ENCODE measurements at regions not wholly inside any gene's neighbourhood (a gene's known extent, or its start where the extent isn't known, plus 50 kb on each side); places are given as distances from the start of the nearest gene placed in this dataset.

GRCh38 chr11:43582024-43582862 lies 98.3 kb upstream of the HSD17B12 start:
- Histone ChIP-seq H3K4me3 (ENCODE audit: low read depth, low read length) (peak overlapping the region; percentile 74), H3K27ac (ENCODE audit: low read depth, low read length) (no peak overlapping the region), H3K27me3 (ENCODE audit: insufficient read depth, low read length) (peaks cover 80% of the 10 kb centered on the region), H3K79me2 (ENCODE audit: control insufficient read depth, insufficient read depth, low read length, unreplicated experiment) (no peaks in the 10 kb centered on the region), H3K4me1 (ENCODE audit: control insufficient read depth, insufficient read depth, low read length, unreplicated experiment) (peaks cover 11% of the 10 kb centered on the region), H3K36me3 (ENCODE audit: insufficient read depth, low read length) (no peaks in the 10 kb centered on the region), H2AFZ (ENCODE audit: low read length, unreplicated experiment) (no peak overlapping the region)

DNA sequence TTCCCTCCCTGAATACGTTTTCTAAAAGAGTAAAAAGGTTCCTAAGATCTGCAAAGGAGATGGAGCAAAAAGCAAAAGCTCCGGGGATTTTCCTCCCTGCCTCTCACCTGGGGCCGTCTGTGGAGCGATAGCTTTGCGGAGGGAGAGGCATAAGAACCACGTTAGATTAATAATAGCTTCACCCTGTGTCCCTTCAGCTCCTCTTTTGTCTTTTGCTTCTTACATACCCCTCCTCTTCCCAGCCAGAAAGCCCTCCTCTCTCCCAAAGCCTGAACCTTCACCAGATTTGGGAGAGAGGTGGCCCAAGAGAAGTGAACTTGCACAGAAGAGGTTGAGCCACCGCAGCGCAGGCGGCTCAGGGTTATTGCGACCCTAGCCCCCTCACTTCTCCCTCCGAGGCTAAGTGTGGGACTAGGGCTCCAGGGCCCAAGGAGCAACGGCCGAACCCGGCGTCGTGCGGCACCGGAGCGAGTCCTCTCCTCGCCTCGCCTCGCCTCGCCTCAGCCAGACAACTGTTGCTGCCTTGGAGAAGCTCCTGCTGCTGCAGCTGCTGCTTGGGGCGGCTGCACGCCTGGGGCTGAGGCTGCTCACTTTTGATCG lies 97.6 kb upstream of the HSD17B12 start:
- Histone ChIP-seq H2AFZ (ENCODE audit: low read length, unreplicated experiment) (no peak overlapping the region), H3K27ac (ENCODE audit: low read depth, low read length) (no peak overlapping the region), H3K4me1 (ENCODE audit: control insufficient read depth, insufficient read depth, low read length, unreplicated experiment) (peaks cover 11% of the 10 kb centered on the region), H3K79me2 (ENCODE audit: control insufficient read depth, insufficient read depth, low read length, unreplicated experiment) (no peaks in the 10 kb centered on the region), H3K4me3 (ENCODE audit: low read depth, low read length) (no peak overlapping the region), H3K36me3 (ENCODE audit: insufficient read depth, low read length) (no peaks in the 10 kb centered on the region), H3K27me3 (ENCODE audit: insufficient read depth, low read length) (peaks cover 77% of the 10 kb centered on the region)

DNA sequence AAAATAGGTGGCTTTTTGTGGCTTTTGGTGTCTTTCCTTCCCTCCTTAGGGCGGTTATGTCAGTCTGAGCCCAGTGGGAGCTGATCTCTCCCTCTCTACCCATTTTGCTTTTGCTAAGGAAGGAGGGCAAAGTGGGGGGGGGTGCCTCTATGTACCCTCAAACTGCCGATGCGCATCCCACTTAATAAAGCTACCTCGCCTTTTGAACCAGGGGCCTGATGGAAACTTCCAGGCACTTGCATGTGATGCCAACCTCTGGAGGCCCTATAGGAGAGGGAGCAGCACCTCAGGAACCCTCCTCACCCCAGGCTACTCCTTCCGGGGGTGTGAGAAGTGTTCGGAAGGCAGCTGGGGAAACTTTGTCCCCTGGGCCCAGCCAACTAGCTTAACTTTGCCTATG lies 97.0 kb upstream of the HSD17B12 start:
- no peaks in the 10 kb centered on the region for H3K36me3 ChIP-seq (ENCODE audit: insufficient read depth, low read length)
- H2AFZ ChIP-seq (ENCODE audit: low read length, unreplicated experiment), result no peak overlapping the region
- H3K27ac ChIP-seq (ENCODE audit: low read depth, low read length), result no peak overlapping the region
- peaks cover 75% of the 10 kb centered on the region for H3K27me3 ChIP-seq (ENCODE audit: insufficient read depth, low read length)
- no peak overlapping the region for H3K4me3 ChIP-seq (ENCODE audit: low read depth, low read length)
- H3K4me1 ChIP-seq (ENCODE audit: control insufficient read depth, insufficient read depth, low read length, unreplicated experiment), result peaks cover 8% of the 10 kb centered on the region
- no peaks in the 10 kb centered on the region for H3K79me2 ChIP-seq (ENCODE audit: control insufficient read depth, insufficient read depth, low read length, unreplicated experiment)

DNA sequence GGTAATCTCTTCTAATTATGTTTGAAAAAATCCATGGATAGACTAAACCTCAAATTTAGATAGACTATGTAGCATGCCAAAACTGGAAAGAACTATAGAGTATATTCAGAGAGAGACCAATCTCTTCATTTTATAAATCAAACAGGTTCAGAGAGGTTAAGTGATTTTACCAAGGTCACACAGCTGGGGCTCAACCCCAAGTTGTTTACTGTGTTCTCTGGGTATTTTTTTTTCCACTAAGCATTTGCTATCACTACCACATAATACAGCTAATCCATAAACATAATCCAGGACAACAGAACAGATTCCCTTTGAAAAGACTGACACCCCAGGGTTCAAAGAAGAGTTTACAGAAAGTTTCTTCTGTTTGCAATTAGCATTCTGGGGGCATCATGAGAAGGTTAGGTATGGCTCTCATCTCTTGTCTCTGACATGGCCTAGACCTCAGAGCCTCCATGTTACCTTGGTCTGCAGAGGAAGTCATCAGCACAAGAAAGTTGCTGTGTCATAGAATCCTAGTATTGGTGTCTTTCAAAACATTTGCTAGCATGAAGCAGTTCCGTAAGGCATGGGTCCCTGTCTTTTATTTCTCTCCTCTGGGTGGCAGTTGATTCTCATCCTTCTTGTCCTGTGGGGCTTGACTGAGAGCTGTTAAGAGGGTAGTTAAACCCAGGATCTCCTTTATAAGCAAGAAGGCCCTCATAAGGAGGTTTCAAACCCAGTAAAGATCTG lies 94.5 kb upstream of the HSD17B12 start:
- Histone ChIP-seq H3K36me3 (ENCODE audit: insufficient read depth, low read length) (no peaks in the 10 kb centered on the region), H3K27me3 (ENCODE audit: insufficient read depth, low read length) (peaks cover 57% of the 10 kb centered on the region), H3K4me3 (ENCODE audit: low read depth, low read length) (no peak overlapping the region), H2AFZ (ENCODE audit: low read length, unreplicated experiment) (no peak overlapping the region), H3K4me1 (ENCODE audit: control insufficient read depth, insufficient read depth, low read length, unreplicated experiment) (peaks cover 8% of the 10 kb centered on the region), H3K27ac (ENCODE audit: low read depth, low read length) (no peak overlapping the region), H3K79me2 (ENCODE audit: control insufficient read depth, insufficient read depth, low read length, unreplicated experiment) (no peaks in the 10 kb centered on the region)

GRCh38 chr11:43589601-43590250 lies 90.8 kb upstream of the HSD17B12 start:
- no peaks in the 10 kb centered on the region for H3K4me1 ChIP-seq (ENCODE audit: control insufficient read depth, insufficient read depth, low read length, unreplicated experiment)
- peaks cover 35% of the 10 kb centered on the region for H3K27me3 ChIP-seq (ENCODE audit: insufficient read depth, low read length)
- no peak overlapping the region for H3K4me3 ChIP-seq (ENCODE audit: low read depth, low read length)
- H3K79me2 ChIP-seq (ENCODE audit: control insufficient read depth, insufficient read depth, low read length, unreplicated experiment), result no peaks in the 10 kb centered on the region
- H3K36me3 ChIP-seq (ENCODE audit: insufficient read depth, low read length), result no peaks in the 10 kb centered on the region
- H3K27ac ChIP-seq (ENCODE audit: low read depth, low read length), result no peak overlapping the region
- no peak overlapping the region for H2AFZ ChIP-seq (ENCODE audit: low read length, unreplicated experiment)

GRCh38 chr11:43601511-43601910 lies 79.0 kb upstream of the HSD17B12 start:
- no peaks in the 10 kb centered on the region for H3K4me1 ChIP-seq (ENCODE audit: control insufficient read depth, insufficient read depth, low read length, unreplicated experiment)
- no peak overlapping the region for H3K27ac ChIP-seq (ENCODE audit: low read depth, low read length)
- H3K27me3 ChIP-seq (ENCODE audit: insufficient read depth, low read length), result peaks cover 52% of the 10 kb centered on the region
- H3K36me3 ChIP-seq (ENCODE audit: insufficient read depth, low read length), result no peaks in the 10 kb centered on the region
- H2AFZ ChIP-seq (ENCODE audit: low read length, unreplicated experiment), result no peak overlapping the region
- no peak overlapping the region for H3K4me3 ChIP-seq (ENCODE audit: low read depth, low read length)
- no peaks in the 10 kb centered on the region for H3K79me2 ChIP-seq (ENCODE audit: control insufficient read depth, insufficient read depth, low read length, unreplicated experiment)

DNA sequence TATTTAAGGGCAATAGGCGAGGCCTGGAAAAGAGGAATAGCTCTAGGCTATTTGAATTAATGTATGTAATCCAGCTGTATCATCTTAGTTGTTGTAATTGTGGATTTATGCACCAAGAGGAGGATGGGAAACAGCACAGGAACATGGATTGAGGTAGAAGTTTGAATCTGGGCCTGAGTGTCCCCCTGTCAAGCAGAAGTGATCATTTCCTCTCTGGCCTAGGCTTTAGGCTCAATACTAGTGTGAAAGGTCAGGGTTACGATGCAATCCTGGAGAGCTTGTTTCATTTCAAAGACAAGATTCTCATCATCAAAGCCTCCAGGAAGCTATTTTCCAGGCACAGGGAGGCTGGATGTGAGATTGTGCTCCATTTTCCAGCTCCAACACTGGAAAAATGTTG lies 77.9 kb upstream of the HSD17B12 start:
- Histone ChIP-seq H3K27me3 (ENCODE audit: insufficient read depth, low read length) (peaks cover 54% of the 10 kb centered on the region), H3K79me2 (ENCODE audit: control insufficient read depth, insufficient read depth, low read length, unreplicated experiment) (no peaks in the 10 kb centered on the region), H3K27ac (ENCODE audit: low read depth, low read length) (no peak overlapping the region), H2AFZ (ENCODE audit: low read length, unreplicated experiment) (no peak overlapping the region), H3K4me3 (ENCODE audit: low read depth, low read length) (no peak overlapping the region), H3K4me1 (ENCODE audit: control insufficient read depth, insufficient read depth, low read length, unreplicated experiment) (no peaks in the 10 kb centered on the region), H3K36me3 (ENCODE audit: insufficient read depth, low read length) (no peaks in the 10 kb centered on the region)

GRCh38 chr11:43614214-43614613 lies 66.3 kb upstream of the HSD17B12 start:
- Histone ChIP-seq H3K79me2 (ENCODE audit: control insufficient read depth, insufficient read depth, low read length, unreplicated experiment) (no peaks in the 10 kb centered on the region), H3K4me3 (ENCODE audit: low read depth, low read length) (no peak overlapping the region), H2AFZ (ENCODE audit: low read length, unreplicated experiment) (no peak overlapping the region), H3K4me1 (ENCODE audit: control insufficient read depth, insufficient read depth, low read length, unreplicated experiment) (no peaks in the 10 kb centered on the region), H3K27me3 (ENCODE audit: insufficient read depth, low read length) (peaks cover 42% of the 10 kb centered on the region), H3K36me3 (ENCODE audit: insufficient read depth, low read length) (no peaks in the 10 kb centered on the region), H3K27ac (ENCODE audit: low read depth, low read length) (no peak overlapping the region)

- no peaks in the 10 kb centered on the region for H3K36me3 ChIP-seq (ENCODE audit: insufficient read depth, low read length)
- H3K27ac ChIP-seq (ENCODE audit: low read depth, low read length), result no peak overlapping the region
- H3K4me3 ChIP-seq (ENCODE audit: low read depth, low read length), result no peak overlapping the region
- H3K79me2 ChIP-seq (ENCODE audit: control insufficient read depth, insufficient read depth, low read length, unreplicated experiment), result no peaks in the 10 kb centered on the region
- H3K27me3 ChIP-seq (ENCODE audit: insufficient read depth, low read length), result peaks cover 58% of the 10 kb centered on the region
- no peaks in the 10 kb centered on the region for H3K4me1 ChIP-seq (ENCODE audit: control insufficient read depth, insufficient read depth, low read length, unreplicated experiment)
- H2AFZ ChIP-seq (ENCODE audit: low read length, unreplicated experiment), result no peak overlapping the region
Measured at GRCh38 chr11:43619863-43620505, 60.6 kb upstream of the HSD17B12 start.

DNA sequence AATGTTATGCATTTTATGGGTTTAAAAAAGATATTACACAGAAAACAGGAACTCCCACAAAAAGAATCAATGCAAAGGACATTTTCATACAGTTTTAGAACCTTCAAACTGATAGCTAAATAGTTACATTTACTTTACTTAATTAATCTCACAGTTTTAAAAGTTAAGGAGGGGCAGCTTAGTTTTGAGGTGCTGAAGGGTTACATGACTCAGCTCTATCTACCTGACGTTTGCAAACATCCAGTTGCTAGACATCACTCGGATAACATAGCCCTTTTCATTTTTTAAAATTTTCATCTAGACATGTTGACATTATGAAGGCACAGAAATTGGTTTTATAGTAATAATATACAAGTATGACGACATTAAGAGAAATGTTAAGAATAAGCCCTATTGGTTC lies 53.7 kb upstream of the HSD17B12 start:
- H2AFZ ChIP-seq (ENCODE audit: low read length, unreplicated experiment), result no peak overlapping the region
- H3K27ac ChIP-seq (ENCODE audit: low read depth, low read length), result no peak overlapping the region
- H3K4me3 ChIP-seq (ENCODE audit: low read depth, low read length), result no peak overlapping the region
- peaks cover 46% of the 10 kb centered on the region for H3K27me3 ChIP-seq (ENCODE audit: insufficient read depth, low read length)
- H3K4me1 ChIP-seq (ENCODE audit: control insufficient read depth, insufficient read depth, low read length, unreplicated experiment), result no peaks in the 10 kb centered on the region
- H3K79me2 ChIP-seq (ENCODE audit: control insufficient read depth, insufficient read depth, low read length, unreplicated experiment), result no peaks in the 10 kb centered on the region
- H3K36me3 ChIP-seq (ENCODE audit: insufficient read depth, low read length), result no peaks in the 10 kb centered on the region
